Stomach (tissue), 4 donors: ENCODE measurements at regions not wholly inside any gene's neighbourhood (a gene's known extent, or its start where the extent isn't known, plus 50 kb on each side); places are given as distances from the start of the nearest gene placed in this dataset.

Experiments
- CTCF ChIP-seq, 7 experiments: fragments of 450-650 bp in 4 of 7; fragments of 200-600 bp in 3 of 7; sonication (generic) in 3 of 7; IDR thresholded peaks; one replicate each; pipeline ENCODE4 v1.5.1; 2016 to 2019; ENCODE audit warnings: antibody characterized with exemption in 7 of 7, control low read depth in 2 of 7, mild to moderate bottlenecking in 1 of 7
- POLR2A ChIP-seq, 4 donors: fragments of 450-650 bp; IDR thresholded peaks; one replicate each; pipeline ENCODE4 v1.6.1; 2016; ENCODE audit warnings: antibody characterized with exemption in 4 of 4, control low read depth in 2 of 4, mild to moderate bottlenecking in 1 of 4, moderate library complexity in 1 of 4
- POLR2AphosphoS5 ChIP-seq, 3 donors: sonication (generic); formaldehyde crosslinking; IDR thresholded peaks; one replicate each; pipeline ENCODE4 v1.6.1; 2016; ENCODE audit warnings: antibody characterized with exemption in 3 of 3

DNA sequence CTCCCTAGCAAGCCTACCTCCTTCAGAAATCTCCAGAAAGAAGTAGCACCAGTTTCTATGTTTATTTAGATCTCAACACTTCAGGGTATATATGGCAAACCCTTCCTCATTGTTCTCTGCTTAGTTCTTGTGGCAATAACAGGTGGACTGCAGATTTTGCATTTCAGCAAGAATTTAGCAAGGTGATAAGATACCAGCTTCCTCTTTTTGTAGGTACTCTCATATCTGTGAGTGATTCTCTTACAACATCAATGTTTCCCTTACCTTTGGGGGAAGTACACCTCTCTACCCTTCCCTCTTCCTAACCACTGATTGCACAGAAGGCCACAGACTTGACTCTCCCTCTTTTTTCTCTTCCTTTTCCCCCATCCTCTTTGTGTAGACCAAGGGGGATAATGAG, 230.9 kb upstream of the SESN3 start:
- TF ChIP-seq CTCF (IDR thresholded peaks at IDR 0.05) (no peak), POLR2A (IDR thresholded peaks at IDR 0.05) (no peak), POLR2AphosphoS5 (IDR thresholded peaks at IDR 0.05) (no peak)
